Loucy (cell line): ENCODE measurements at regions not wholly inside any gene's neighbourhood (a gene's known extent, or its start where the extent isn't known, plus 50 kb on each side); places are given as distances from the start of the nearest gene placed in this dataset.

Source experiments
- H2AFZ ChIP-seq: fragments of 200-600 bp; sonication (generic); 2 replicates; pipeline ENCODE4 v1.6.0; 2016; ENCODE audit warnings: antibody characterized with exemption, mild to moderate bottlenecking, low read length, moderate library complexity
- H3F3A ChIP-seq: fragments of 200-600 bp; 2 replicates; pipeline ENCODE4 v1.6.0; 2016; ENCODE audit warnings: antibody characterized with exemption, low read depth, mild to moderate bottlenecking
- H3K27me3 ChIP-seq: fragments of 200-600 bp; sonication (generic); 2 replicates; pipeline ENCODE4 v1.6.1; 2014; ENCODE audit warnings: low read length, mild to moderate bottlenecking; ENCODE audit not compliant: insufficient read depth, poor library complexity, severe bottlenecking
- H3K36me3 ChIP-seq: fragments of 200-600 bp; sonication (generic); 2 replicates; pipeline ENCODE4 v1.6.1; 2016; ENCODE audit warnings: low read length; ENCODE audit not compliant: insufficient read depth
- H3K4me1 ChIP-seq: fragments of 200-600 bp; sonication (generic); 2 replicates; pipeline ENCODE4 v1.5.1; 2014; ENCODE audit warnings: low read length, mild to moderate bottlenecking; ENCODE audit not compliant: insufficient read depth, poor library complexity, severe bottlenecking
- H3K4me2 ChIP-seq: fragments of 200-600 bp; sonication (generic); 2 replicates; pipeline ENCODE4 v1.6.0; 2014; ENCODE audit warnings: antibody characterized with exemption, low read length, low read depth, mild to moderate bottlenecking; ENCODE audit not compliant: poor library complexity, severe bottlenecking
- H3K4me3 ChIP-seq: fragments of 200-600 bp; sonication (generic); 2 replicates; pipeline ENCODE4 v1.5.1; 2014; ENCODE audit warnings: low read length, mild to moderate bottlenecking, mixed read lengths; ENCODE audit not compliant: poor library complexity, severe bottlenecking
- H3K79me2 ChIP-seq: fragments of 200-600 bp; sonication (generic); 2 replicates; pipeline ENCODE4 v1.6.1; 2014; ENCODE audit warnings: low read length; ENCODE audit not compliant: insufficient read depth
- H3K9ac ChIP-seq: fragments of 200-600 bp; sonication (generic); 2 replicates; pipeline ENCODE4 v1.6.0; 2014; ENCODE audit warnings: mild to moderate bottlenecking, low read depth, low read length, moderate library complexity; ENCODE audit not compliant: poor library complexity, severe bottlenecking
- H3K9me2 ChIP-seq: fragments of 200-600 bp; sonication (generic); replicated peaks from 2 replicates; pipeline ENCODE4 v1.6.1; 2016; ENCODE audit warnings: low read depth, low read length, mixed read lengths
- H3K9me3 ChIP-seq: fragments of 200-600 bp; sonication (generic); 2 replicates; pipeline ENCODE4 v1.6.1; 2014; ENCODE audit warnings: mild to moderate bottlenecking, antibody characterized with exemption, low read length, low read depth; ENCODE audit not compliant: insufficient read depth
- H4K20me1 ChIP-seq: fragments of 200-600 bp; sonication (generic); 2 replicates; pipeline ENCODE4 v1.6.0; 2014; ENCODE audit warnings: antibody characterized with exemption, low read length, mild to moderate bottlenecking; ENCODE audit not compliant: insufficient read depth, poor library complexity, severe bottlenecking
- EZH2phosphoT487 ChIP-seq: fragments of 200-600 bp; IDR thresholded peaks from 2 replicates; pipeline ENCODE4 v1.6.1; 2018; ENCODE audit warnings: antibody characterized with exemption, mild to moderate bottlenecking, moderate library complexity, borderline replicate concordance
- TF ChIP-seq, protein P1 (sequence below): fragments of 200-600 bp; sonication (generic); conservative IDR thresholded peaks from 2 replicates; pipeline ENCODE4 v1.5.1; 2014; ENCODE audit warnings: mild to moderate bottlenecking, antibody characterized with exemption, low read length

DNA sequence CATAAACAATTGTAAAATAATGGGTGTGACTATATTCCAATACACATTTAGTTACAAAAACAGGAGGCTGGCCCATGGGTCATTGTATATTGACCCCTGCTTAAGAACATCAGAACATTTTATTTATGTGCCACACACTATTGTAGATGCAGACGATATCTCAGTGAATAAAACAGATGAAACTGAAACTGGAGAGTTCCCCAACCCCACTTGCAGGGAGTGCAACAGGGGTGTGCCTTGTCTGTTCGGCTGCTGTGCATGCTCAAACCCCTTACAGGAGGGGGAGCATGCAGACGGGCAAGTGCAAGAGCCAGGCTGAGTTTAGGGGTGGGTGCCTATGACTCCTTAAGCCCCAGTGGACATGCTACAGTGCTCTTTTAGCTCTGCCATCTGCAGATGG, 509.6 kb downstream of the IGSF11 start:
- Histone ChIP-seq H3K4me1 (no peaks in the 10 kb centered on the region), H4K20me1 (no peaks in the 10 kb centered on the region), H3K4me3 (no peak overlapping the region), H3K27me3 (no peaks in the 10 kb centered on the region), H3K36me3 (no peaks in the 10 kb centered on the region), H3K9ac (no peak overlapping the region), H2AFZ (no peak overlapping the region), H3K4me2 (no peak overlapping the region), H3F3A (no peaks in the 10 kb centered on the region), H3K9me3 (no peaks in the 10 kb centered on the region), H3K9me2 (no peaks in the 10 kb centered on the region), H3K79me2 (no peaks in the 10 kb centered on the region)
- TF ChIP-seq, protein P1, sequence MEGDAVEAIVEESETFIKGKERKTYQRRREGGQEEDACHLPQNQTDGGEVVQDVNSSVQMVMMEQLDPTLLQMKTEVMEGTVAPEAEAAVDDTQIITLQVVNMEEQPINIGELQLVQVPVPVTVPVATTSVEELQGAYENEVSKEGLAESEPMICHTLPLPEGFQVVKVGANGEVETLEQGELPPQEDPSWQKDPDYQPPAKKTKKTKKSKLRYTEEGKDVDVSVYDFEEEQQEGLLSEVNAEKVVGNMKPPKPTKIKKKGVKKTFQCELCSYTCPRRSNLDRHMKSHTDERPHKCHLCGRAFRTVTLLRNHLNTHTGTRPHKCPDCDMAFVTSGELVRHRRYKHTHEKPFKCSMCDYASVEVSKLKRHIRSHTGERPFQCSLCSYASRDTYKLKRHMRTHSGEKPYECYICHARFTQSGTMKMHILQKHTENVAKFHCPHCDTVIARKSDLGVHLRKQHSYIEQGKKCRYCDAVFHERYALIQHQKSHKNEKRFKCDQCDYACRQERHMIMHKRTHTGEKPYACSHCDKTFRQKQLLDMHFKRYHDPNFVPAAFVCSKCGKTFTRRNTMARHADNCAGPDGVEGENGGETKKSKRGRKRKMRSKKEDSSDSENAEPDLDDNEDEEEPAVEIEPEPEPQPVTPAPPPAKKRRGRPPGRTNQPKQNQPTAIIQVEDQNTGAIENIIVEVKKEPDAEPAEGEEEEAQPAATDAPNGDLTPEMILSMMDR = no peak
- TF ChIP-seq EZH2phosphoT487 = no peak

DNA sequence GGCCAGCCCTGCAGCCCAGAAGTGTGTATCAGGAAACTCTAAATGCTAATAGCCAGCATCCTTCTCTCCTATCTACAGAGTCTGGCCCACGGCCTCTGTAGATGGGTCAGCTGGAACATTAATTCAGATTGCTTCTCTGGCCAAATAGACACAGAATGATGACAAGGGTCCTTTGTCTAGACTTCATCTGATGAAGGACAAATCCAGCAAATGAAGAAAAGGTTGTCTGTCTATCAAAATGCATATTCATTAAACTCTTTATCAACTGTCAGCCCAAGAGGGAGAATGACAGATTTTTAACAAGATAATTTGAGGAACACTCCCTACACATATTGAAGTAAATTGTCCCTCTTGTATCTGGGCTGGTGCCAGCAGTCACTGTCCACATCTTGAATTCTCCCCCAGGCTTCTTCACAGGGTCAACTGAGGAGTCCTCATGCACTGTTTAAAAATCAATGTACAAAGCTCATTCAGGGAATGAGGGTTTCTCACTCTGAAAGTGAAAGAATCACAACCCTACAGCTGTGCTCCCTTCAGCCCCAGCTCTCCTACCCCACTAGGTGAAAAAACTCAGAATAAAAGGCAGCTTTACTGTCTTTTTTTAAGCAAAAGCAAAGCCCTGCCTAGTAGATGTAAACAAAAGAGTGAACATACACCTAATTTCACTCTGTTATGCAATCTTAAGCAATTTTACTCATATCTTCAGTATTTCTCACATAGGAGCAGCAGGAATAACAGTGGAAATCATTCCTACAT, 507.7 kb downstream of the IGSF11 start:
- H3F3A ChIP-seq = no peaks in the 10 kb centered on the region
- TF ChIP-seq, protein P1 = no peak
- no peak for TF ChIP-seq EZH2phosphoT487
- H3K79me2 ChIP-seq = no peaks in the 10 kb centered on the region
- H3K9me3 ChIP-seq = no peaks in the 10 kb centered on the region
- no peak overlapping the region for H2AFZ ChIP-seq
- no peaks in the 10 kb centered on the region for H3K36me3 ChIP-seq
- H3K4me2 ChIP-seq = no peak overlapping the region
- no peaks in the 10 kb centered on the region for H3K9me2 ChIP-seq
- no peaks in the 10 kb centered on the region for H3K27me3 ChIP-seq
- H4K20me1 ChIP-seq = no peaks in the 10 kb centered on the region
- H3K9ac ChIP-seq = no peak overlapping the region
- no peaks in the 10 kb centered on the region for H3K4me1 ChIP-seq
- no peak overlapping the region for H3K4me3 ChIP-seq

DNA sequence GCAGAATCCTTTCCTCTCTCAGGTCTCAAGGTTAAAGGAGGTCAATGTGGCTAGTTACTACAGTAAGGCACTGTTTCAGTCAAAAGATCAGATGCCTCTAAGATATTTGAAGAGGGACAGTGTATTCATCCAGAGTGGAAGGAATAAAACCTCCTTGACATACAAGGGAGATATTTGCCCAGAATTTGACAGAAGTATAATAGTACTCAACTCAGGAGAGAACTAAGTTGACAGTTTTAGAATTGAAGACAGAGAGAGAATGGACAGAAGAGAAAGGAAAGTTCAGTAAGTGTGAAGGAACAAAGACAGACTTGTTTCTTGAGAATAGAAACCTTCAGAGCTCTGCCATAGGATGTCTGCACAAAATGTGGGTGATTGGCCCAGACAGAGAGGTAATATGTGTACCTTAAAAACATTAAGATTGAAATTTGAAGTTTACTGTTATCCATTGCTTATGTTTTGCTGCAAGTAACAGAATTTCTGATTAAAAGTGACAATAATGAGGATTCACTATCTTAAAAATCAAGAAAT, 507.1 kb downstream of the IGSF11 start:
- no peaks in the 10 kb centered on the region for H3K9me3 ChIP-seq
- no peak overlapping the region for H3K9ac ChIP-seq
- H3K27me3 ChIP-seq = no peaks in the 10 kb centered on the region
- no peaks in the 10 kb centered on the region for H3K36me3 ChIP-seq
- TF ChIP-seq, protein P1 = no peak
- TF ChIP-seq EZH2phosphoT487 = no peak
- H2AFZ ChIP-seq = no peak overlapping the region
- H3K4me1 ChIP-seq = no peaks in the 10 kb centered on the region
- no peak overlapping the region for H3K4me2 ChIP-seq
- no peaks in the 10 kb centered on the region for H3F3A ChIP-seq
- H3K9me2 ChIP-seq = no peaks in the 10 kb centered on the region
- no peaks in the 10 kb centered on the region for H3K79me2 ChIP-seq
- no peak overlapping the region for H3K4me3 ChIP-seq
- H4K20me1 ChIP-seq = no peaks in the 10 kb centered on the region
